Neuron (in vitro differentiated cells): ENCODE measurements at regions not wholly inside any gene's neighbourhood (a gene's known extent, or its start where the extent isn't known, plus 50 kb on each side); places are given as distances from the start of the nearest gene placed in this dataset.
"Not testable (repeated sequence)": the region's sequence is repeated elsewhere in the genome, so short reads cannot be mapped to it uniquely, and the experiment has no call there.

Experiments used
- H2AFZ ChIP-seq: one replicate; pipeline ENCODE4 v1.6.1; 2013; ENCODE audit warnings: low read depth, mild to moderate bottlenecking, inconsistent platforms, low read length, moderate library complexity
- H3K27me3 ChIP-seq: one replicate; pipeline ENCODE4 v1.6.1; 2013; ENCODE audit warnings: low read length; ENCODE audit not compliant: insufficient read depth
- H3K36me3 ChIP-seq: one replicate; pipeline ENCODE4 v1.6.1; 2013; ENCODE audit warnings: low read length; ENCODE audit not compliant: insufficient read depth
- H3K4me1 ChIP-seq: one replicate; pipeline ENCODE4 v1.6.1; 2013; ENCODE audit warnings: low read length; ENCODE audit not compliant: insufficient read depth
- H3K4me3 ChIP-seq: 2 replicates; pipeline ENCODE4 v1.5.1; 2013; ENCODE audit warnings: mild to moderate bottlenecking, low read length, moderate library complexity
- H3K9me3 ChIP-seq: one replicate; pipeline ENCODE4 v1.6.1; 2013; ENCODE audit warnings: low read length

DNA sequence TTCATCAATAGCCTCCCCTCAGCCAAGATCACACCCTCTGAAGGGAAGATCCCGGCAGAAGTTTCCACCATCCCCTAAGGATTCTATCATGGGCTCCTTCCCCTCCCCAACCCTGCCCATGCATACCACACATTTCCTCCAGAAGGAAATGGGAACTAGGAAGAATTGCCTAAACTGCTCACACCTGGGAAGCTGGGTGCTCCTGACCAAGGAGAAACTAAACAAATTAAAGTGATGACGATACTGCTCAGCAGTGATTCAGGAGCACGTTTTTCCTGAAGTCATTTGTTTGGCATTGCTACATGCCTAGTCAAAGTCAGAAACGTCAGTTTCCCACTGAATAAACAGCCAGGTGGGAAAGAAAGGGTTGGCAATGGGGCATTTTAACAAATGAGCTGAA lies 136.1 kb upstream of the CDYL start:
- Histone ChIP-seq H2AFZ (no peak overlapping the region), H3K36me3 (no peaks in the 10 kb centered on the region), H3K9me3 (no peaks in the 10 kb centered on the region), H3K4me1 (no peaks in the 10 kb centered on the region), H3K27me3 (no peaks in the 10 kb centered on the region), H3K4me3 (no peak overlapping the region)

DNA sequence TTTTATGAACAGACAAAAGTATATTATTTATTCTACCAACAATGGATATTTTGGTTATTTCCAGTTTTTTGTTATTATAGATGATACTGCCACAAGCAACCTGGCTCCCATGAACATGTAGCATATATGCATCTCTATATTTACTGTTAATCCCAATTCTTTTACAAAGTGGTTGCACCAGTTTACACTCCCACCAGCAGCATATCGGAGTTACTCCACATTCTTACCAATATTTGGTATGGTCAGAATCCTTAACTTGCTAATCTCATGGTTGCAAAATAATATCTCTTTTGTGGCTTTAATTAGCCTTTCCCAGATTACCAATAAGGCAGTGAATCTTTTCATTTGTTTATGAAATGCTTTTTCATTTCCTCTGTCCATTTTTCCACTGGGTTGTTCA lies 137.6 kb upstream of the CDYL start:
- no peaks in the 10 kb centered on the region for H3K4me1 ChIP-seq
- no peak overlapping the region for H2AFZ ChIP-seq
- H3K9me3 ChIP-seq: no peaks in the 10 kb centered on the region
- no peaks in the 10 kb centered on the region for H3K27me3 ChIP-seq
- H3K4me3 ChIP-seq: no peak overlapping the region
- H3K36me3 ChIP-seq: no peaks in the 10 kb centered on the region

GRCh38 chr6:4637691-4638433 lies 138.3 kb upstream of the CDYL start:
- Histone ChIP-seq H3K4me1 (no peaks in the 10 kb centered on the region), H3K27me3 (no peaks in the 10 kb centered on the region), H3K9me3 (no peaks in the 10 kb centered on the region), H2AFZ (no peak overlapping the region), H3K4me3 (no peak overlapping the region), H3K36me3 (no peaks in the 10 kb centered on the region)

DNA sequence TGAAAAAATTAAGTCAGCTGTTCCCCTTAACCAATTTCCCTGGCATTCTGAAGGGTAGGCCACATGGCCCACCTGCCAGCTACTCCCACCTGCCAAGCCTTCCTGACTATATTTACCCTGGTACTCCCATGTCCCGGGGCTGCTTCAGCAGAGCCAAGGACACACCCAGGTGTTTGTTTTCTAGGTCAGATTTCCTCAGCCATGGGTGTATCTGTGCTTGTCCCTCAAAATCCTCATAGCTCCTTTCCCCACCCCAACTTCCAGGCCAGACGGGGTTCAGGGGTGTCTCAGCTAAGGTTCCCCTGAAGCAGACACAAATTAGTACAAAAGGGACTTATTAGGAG lies 139.4 kb upstream of the CDYL start:
- no peaks in the 10 kb centered on the region for H3K9me3 ChIP-seq
- H2AFZ ChIP-seq: no peak overlapping the region
- no peaks in the 10 kb centered on the region for H3K4me1 ChIP-seq
- H3K27me3 ChIP-seq: no peaks in the 10 kb centered on the region
- no peak overlapping the region for H3K4me3 ChIP-seq
- no peaks in the 10 kb centered on the region for H3K36me3 ChIP-seq

DNA sequence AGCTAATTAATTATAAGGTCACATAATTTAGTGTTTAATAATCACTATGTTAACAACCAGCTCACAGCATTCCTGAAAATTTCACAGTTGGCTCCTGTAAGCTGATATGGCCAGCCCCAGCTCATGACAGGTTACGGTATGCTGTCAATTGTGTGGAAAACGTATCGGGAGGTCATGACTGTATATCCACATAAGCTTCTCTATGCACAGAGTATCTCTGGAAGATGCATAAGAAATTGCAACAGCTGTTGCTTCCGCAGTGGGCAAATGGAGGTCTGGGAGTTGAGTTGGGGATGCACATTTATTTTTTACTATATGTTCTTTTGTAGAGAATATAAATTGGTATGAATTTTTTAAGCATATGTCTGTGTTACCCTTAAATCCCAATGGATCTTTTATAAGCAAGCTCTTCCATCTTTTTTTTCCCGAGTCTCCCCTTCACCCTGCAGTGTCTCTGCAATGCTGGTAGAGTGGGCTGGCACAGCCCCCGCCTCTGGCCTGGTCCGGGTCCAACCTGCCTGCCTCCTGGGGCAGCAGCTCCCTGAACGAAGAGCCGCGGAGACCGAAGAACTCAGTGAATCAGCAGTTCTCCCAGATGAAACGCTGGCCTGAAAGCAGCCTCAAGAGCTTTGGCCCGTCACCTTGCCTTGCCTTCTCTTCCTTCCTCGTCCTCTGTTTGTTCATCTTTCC lies 139.9 kb upstream of the CDYL start:
- Histone ChIP-seq H3K4me3 (no peak overlapping the region), H3K4me1 (no peaks in the 10 kb centered on the region), H3K36me3 (no peaks in the 10 kb centered on the region), H3K27me3 (no peaks in the 10 kb centered on the region), H3K9me3 (no peaks in the 10 kb centered on the region), H2AFZ (no peak overlapping the region)

DNA sequence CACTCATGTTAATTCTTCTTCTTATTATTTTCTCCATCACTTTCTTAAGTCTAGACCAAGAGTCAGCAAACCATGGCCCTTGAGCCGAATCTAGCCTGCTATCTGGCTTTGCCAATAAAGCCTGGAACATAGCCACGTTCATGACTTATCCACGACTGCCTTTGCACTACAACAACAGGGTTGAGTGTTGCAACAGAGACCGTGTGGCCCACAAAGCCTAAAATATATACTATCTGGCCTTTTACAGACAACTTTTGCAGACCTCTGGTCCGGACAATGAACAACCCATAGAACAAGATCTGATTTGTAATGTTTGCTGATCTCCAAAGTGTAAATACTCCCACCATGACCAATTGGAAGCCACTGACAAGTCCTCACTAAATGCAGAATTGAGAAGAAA lies 140.5 kb upstream of the CDYL start:
- H3K36me3 ChIP-seq: no peaks in the 10 kb centered on the region
- H2AFZ ChIP-seq: no peak overlapping the region
- H3K4me1 ChIP-seq: no peaks in the 10 kb centered on the region
- H3K9me3 ChIP-seq: no peaks in the 10 kb centered on the region
- no peak overlapping the region for H3K4me3 ChIP-seq
- no peaks in the 10 kb centered on the region for H3K27me3 ChIP-seq

GRCh38 chr6:4632421-4632820 lies 143.8 kb upstream of the CDYL start:
- H3K4me3 ChIP-seq: no peak overlapping the region
- H3K4me1 ChIP-seq: no peaks in the 10 kb centered on the region
- no peaks in the 10 kb centered on the region for H3K9me3 ChIP-seq
- no peak overlapping the region for H2AFZ ChIP-seq
- H3K27me3 ChIP-seq: no peaks in the 10 kb centered on the region
- H3K36me3 ChIP-seq: no peaks in the 10 kb centered on the region

GRCh38 chr6:4629789-4630188 lies 146.4 kb upstream of the CDYL start:
- H3K9me3 ChIP-seq, H2AFZ ChIP-seq, H3K36me3 ChIP-seq, H3K4me3 ChIP-seq, H3K4me1 ChIP-seq, H3K27me3 ChIP-seq: not testable (repeated sequence)

- H3K4me3 ChIP-seq: no peak overlapping the region
- H2AFZ ChIP-seq: no peak overlapping the region
- H3K9me3 ChIP-seq: no peaks in the 10 kb centered on the region
- no peaks in the 10 kb centered on the region for H3K36me3 ChIP-seq
- no peaks in the 10 kb centered on the region for H3K4me1 ChIP-seq
- peaks cover 3% of the 10 kb centered on the region for H3K27me3 ChIP-seq
Measured at GRCh38 chr6:4625557-4625956, 150.6 kb upstream of the CDYL start.

- H3K4me3 ChIP-seq: no peak overlapping the region
- H3K36me3 ChIP-seq: no peaks in the 10 kb centered on the region
- H3K27me3 ChIP-seq: peaks cover 3% of the 10 kb centered on the region
- H2AFZ ChIP-seq: no peak overlapping the region
- H3K4me1 ChIP-seq: no peaks in the 10 kb centered on the region
- H3K9me3 ChIP-seq: no peaks in the 10 kb centered on the region
Measured at GRCh38 chr6:4624726-4625125, 151.5 kb upstream of the CDYL start.

- Histone ChIP-seq H3K36me3 (no peaks in the 10 kb centered on the region), H3K4me1 (no peaks in the 10 kb centered on the region), H2AFZ (no peak overlapping the region), H3K4me3 (no peak overlapping the region), H3K27me3 (peaks cover 3% of the 10 kb centered on the region), H3K9me3 (no peaks in the 10 kb centered on the region)
Measured at GRCh38 chr6:4620284-4621151, 155.7 kb upstream of the CDYL start.

DNA sequence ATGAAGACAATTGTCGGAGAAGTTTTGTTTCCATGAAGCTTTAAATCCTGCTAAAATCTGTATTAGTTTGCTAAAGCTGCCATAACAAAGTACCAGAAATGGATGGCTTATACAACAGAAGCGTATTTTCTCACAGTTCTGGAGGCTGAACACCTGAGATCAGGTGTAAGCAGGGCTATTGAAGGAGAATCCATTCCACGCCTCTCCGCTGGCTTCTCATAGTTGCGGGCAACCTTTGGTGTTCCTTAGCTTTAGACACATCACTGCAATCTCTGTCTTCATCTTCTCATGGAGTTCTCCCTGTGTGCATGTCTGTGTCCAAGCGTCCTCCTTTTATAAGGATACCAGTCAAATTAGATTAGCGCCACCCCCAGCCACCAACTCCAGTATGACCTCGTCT lies 159.9 kb upstream of the CDYL start:
- Histone ChIP-seq H3K9me3 (no peaks in the 10 kb centered on the region), H3K4me1 (no peaks in the 10 kb centered on the region), H3K27me3 (no peaks in the 10 kb centered on the region), H2AFZ (no peak overlapping the region), H3K36me3 (no peaks in the 10 kb centered on the region), H3K4me3 (no peak overlapping the region)

DNA sequence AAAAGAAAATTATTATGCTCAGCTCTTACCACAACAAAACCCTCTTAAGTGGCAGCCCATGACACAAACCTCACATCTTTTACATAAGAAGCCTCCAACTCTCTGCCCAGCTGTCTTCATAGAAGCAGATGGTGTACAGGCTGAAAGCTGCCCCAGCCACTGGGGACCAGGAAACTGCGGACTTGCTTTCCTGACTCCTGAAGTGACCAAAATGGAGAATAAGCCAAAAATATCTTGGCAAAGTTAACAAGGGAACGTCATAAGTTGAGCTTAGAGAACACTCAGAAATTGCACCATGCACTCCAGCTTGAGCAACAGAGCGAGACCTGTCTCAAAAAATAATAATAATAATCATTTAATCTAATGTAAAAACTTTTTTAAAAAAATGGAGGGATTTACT lies 160.3 kb upstream of the CDYL start:
- Histone ChIP-seq H3K4me1 (no peaks in the 10 kb centered on the region), H2AFZ (no peak overlapping the region), H3K27me3 (no peaks in the 10 kb centered on the region), H3K36me3 (no peaks in the 10 kb centered on the region), H3K9me3 (no peaks in the 10 kb centered on the region), H3K4me3 (no peak overlapping the region)
